ENCODE measurements at regions not wholly inside any gene's neighbourhood (a gene's known extent, or its start where the extent isn't known, plus 50 kb on each side); places are given as distances from the start of the nearest gene placed in this dataset.

- Histone ChIP-seq H3K4me1 (ENCODE audit: insufficient read depth, low read length) (no peaks in the 10 kb centered on the region), H3K9me2 (replicated peaks; ENCODE audit: low read length) (no peaks in the 10 kb centered on the region), H3K79me2 (ENCODE audit: low read length) (no peaks in the 10 kb centered on the region), H4K20me1 (ENCODE audit: low read length) (no peaks in the 10 kb centered on the region), H3K4me2 (ENCODE audit: low read length) (no peak overlapping the region), H3K9me3 (ENCODE audit: low read length) (no peaks in the 10 kb centered on the region), H3K4me3 (ENCODE audit: low read length) (no peak overlapping the region), H3K9ac (ENCODE audit: low read length) (no peak overlapping the region), H3K27ac (ENCODE audit: low read length) (no peak overlapping the region), H2AFZ (ENCODE audit: low read length) (no peak overlapping the region), H3K27me3 (ENCODE audit: low read length) (peaks cover 8% of the 10 kb centered on the region), H3K36me3 (ENCODE audit: low read depth, low read length) (no peaks in the 10 kb centered on the region), H3F3A (ENCODE audit: low read length, unreplicated experiment) (no peaks in the 10 kb centered on the region)
- POLR2A ChIA-PET (ENCODE audit: unreplicated experiment): no interaction called here
- intact Hi-C loops (cut with micrococcal nuclease): no loop called here
- ATAC-seq (no peak), DNase-seq (no peak)
- CTCF ChIA-PET: no interaction called here
- TF ChIP-seq CTCF (conservative IDR thresholded peaks at IDR 0.05; ENCODE audit: low read depth, low read length) (no peak), EZH2 (IDR thresholded peaks at IDR 0.05; ENCODE audit: low read length, unreplicated experiment) (no peak), EZH2phosphoT487 (IDR thresholded peaks at IDR 0.05; ENCODE audit: borderline replicate concordance, low read length) (no peak)
- BruUV-seq (replicated peaks): no TSS peak
Observed at GRCh38 chr10:131406676-131407392, 95.3 kb upstream of the TCERG1L start.

GRCh38 chr10:131418681-131419080 lies 107.2 kb upstream of the TCERG1L start:
- POLR2A ChIA-PET (ENCODE audit: unreplicated experiment): no interaction called here
- H4K20me1 ChIP-seq (ENCODE audit: low read length): no peaks in the 10 kb centered on the region
- no peak for ATAC-seq

More at GRCh38 chr10:131418681-131419080, 107.2 kb upstream of the TCERG1L start:
- Histone ChIP-seq H3K27me3 (ENCODE audit: low read length) (no peaks in the 10 kb centered on the region), H3K9me2 (replicated peaks; ENCODE audit: low read length) (no peaks in the 10 kb centered on the region), H3F3A (ENCODE audit: low read length, unreplicated experiment) (no peaks in the 10 kb centered on the region), H3K9me3 (ENCODE audit: low read length) (no peaks in the 10 kb centered on the region), H3K4me1 (ENCODE audit: insufficient read depth, low read length) (no peaks in the 10 kb centered on the region), H2AFZ (ENCODE audit: low read length) (no peak overlapping the region), H3K27ac (ENCODE audit: low read length) (no peak overlapping the region), H3K4me3 (ENCODE audit: low read length) (no peak overlapping the region), H3K4me2 (ENCODE audit: low read length) (no peak overlapping the region), H3K36me3 (ENCODE audit: low read depth, low read length) (no peaks in the 10 kb centered on the region), H3K9ac (ENCODE audit: low read length) (no peak overlapping the region), H3K79me2 (ENCODE audit: low read length) (no peaks in the 10 kb centered on the region)
- BruUV-seq (replicated peaks): no TSS peak
- CTCF ChIA-PET: no interaction called here
- TF ChIP-seq EZH2 (IDR thresholded peaks at IDR 0.05; ENCODE audit: low read length, unreplicated experiment) (no peak), CTCF (conservative IDR thresholded peaks at IDR 0.05; ENCODE audit: low read depth, low read length) (no peak), EZH2phosphoT487 (IDR thresholded peaks at IDR 0.05; ENCODE audit: borderline replicate concordance, low read length) (no peak)
- peak; percentile 6 for DNase-seq
- intact Hi-C loops (cut with micrococcal nuclease): no loop called here
